ENCODE measurements at regions not wholly inside any gene's neighbourhood (a gene's known extent, or its start where the extent isn't known, plus 50 kb on each side); places are given as distances from the start of the nearest gene placed in this dataset.

- TF ChIP-seq ZNF395 (CRISPR knock-in tag; IDR thresholded peaks at IDR 0.05) (no peak), JUN (IDR thresholded peaks at IDR 0.05; ENCODE audit: borderline replicate concordance, low read depth, low read length) (no peak), JUN (CRISPR knock-in tag; IDR thresholded peaks at IDR 0.05; ENCODE audit: borderline replicate concordance) (no peak), CEBPG (CRISPR knock-in tag; IDR thresholded peaks at IDR 0.05) (no peak), CEBPG (tag; conservative IDR thresholded peaks at IDR 0.05 in 1 of 2, IDR thresholded peaks at IDR 0.05 in 1 of 2) (no peak), ATF7 (IDR thresholded peaks at IDR 0.05) (no peak), HMG20B (CRISPR knock-in tag; IDR thresholded peaks at IDR 0.05) (no peak), MTA3 (IDR thresholded peaks at IDR 0.05; ENCODE audit: borderline replicate concordance) (no peak), GABPB1 (CRISPR knock-in tag; IDR thresholded peaks at IDR 0.05) (no peak), ZNF140 (CRISPR knock-in tag; IDR thresholded peaks at IDR 0.05) (no peak), L3MBTL2 (IDR thresholded peaks at IDR 0.05) (no peak)
These were observed 615.4 kb downstream of the MID1IP1 start (continued) for GRCh38 chrX:39416547-39417260.

GRCh38 chrX:39418254-39418704 is 617.0 kb downstream of the MID1IP1 start:
- no peak overlapping the region for H3K9ac ChIP-seq (ENCODE audit: insufficient read depth in 1 of 2, low read depth in 2 of 2, low read length in 2 of 2)
- no peaks in the 10 kb centered on the region for H4K20me1 ChIP-seq (replicated peaks; ENCODE audit: control insufficient read depth, insufficient read depth, low read length)
- H3K4me3 ChIP-seq = no peak overlapping the region
- ATAC-seq = no peak
- ChIA-PET POLR2A (no interaction called here), CTCF (ENCODE audit: low intra/inter-chr PET ratio) (no interaction called here)
- 3% methylated on average over 4 of the region's 4 CpGs for WGBS (ENCODE audit: insufficient coverage, low coverage, missing lambda C conversion rate)
- H3K27me3 ChIP-seq (ENCODE audit: control insufficient read depth in 2 of 2, insufficient read depth in 2 of 2, low read length in 2 of 2) = peaks cover 0 to 24% of the 10 kb centered on the region in 2 experiments; a peak in 2 of 5 replicates
- intact Hi-C loops (cut with micrococcal nuclease) = no loop called here
- no peaks in the 10 kb centered on the region for H3K79me2 ChIP-seq (ENCODE audit: control insufficient read depth, insufficient read depth, low read length)
- no peak overlapping the region for H3K27ac ChIP-seq (ENCODE audit: extremely low read depth, low read depth, low read length)
- H3K4me1 ChIP-seq (replicated peaks in 1 of 2; ENCODE audit: control insufficient read depth in 2 of 2, insufficient read depth in 2 of 2, low read length in 2 of 2) = no peaks in the 10 kb centered on the region
- no peaks in the 10 kb centered on the region for H3K9me3 ChIP-seq (replicated peaks; ENCODE audit: control insufficient read depth, insufficient read depth, low read depth, low read length)
- no peak overlapping the region for H3K4me2 ChIP-seq (ENCODE audit: insufficient read depth, low read length)
- in situ Hi-C loops (cut with MboI) = no loop called here
- H3K36me3 ChIP-seq (ENCODE audit: control insufficient read depth, insufficient read depth, low read length) = no peaks in the 10 kb centered on the region
- no peak for DNase-seq (ENCODE audit: extremely low read depth in 1 of 4, low spot score in 3 of 4)
- H3K9me1 ChIP-seq (ENCODE audit: control insufficient read depth, insufficient read depth, low read length) = no peaks in the 10 kb centered on the region
- FAIRE-seq = no peak
- no TSS peak for BruUV-seq (replicated peaks)
- no peak overlapping the region for H2AFZ ChIP-seq (ENCODE audit: low read depth, low read length)
- TF ChIP-seq ZC3H4 (CRISPR knock-in tag; IDR thresholded peaks at IDR 0.05; ENCODE audit: borderline replicate concordance) (no peak), ZC3H8 (IDR thresholded peaks at IDR 0.05) (no peak), TEAD1 (CRISPR knock-in tag; IDR thresholded peaks at IDR 0.05) (no peak), HNRNPLL (IDR thresholded peaks at IDR 0.05; ENCODE audit: low read depth, low read length, poor library complexity, severe bottlenecking) (no peak), SAP30 (IDR thresholded peaks at IDR 0.05; ENCODE audit: borderline replicate concordance, insufficient read depth, low read depth, low read length, poor library complexity, severe bottlenecking) (no peak), HDGF (IDR thresholded peaks at IDR 0.05) (no peak), ZBTB11 (CRISPR knock-in tag; IDR thresholded peaks at IDR 0.05) (no peak)
